ENCODE measurements at regions not wholly inside any gene's neighbourhood (a gene's known extent, or its start where the extent isn't known, plus 50 kb on each side); places are given as distances from the start of the nearest gene placed in this dataset.
A peak's percentile ranks its signal among the peaks of the same experiment; 100 is the strongest.
"Not testable (repeated sequence)": the region's sequence is repeated elsewhere in the genome, so short reads cannot be mapped to it uniquely, and the experiment has no call there.

DNA sequence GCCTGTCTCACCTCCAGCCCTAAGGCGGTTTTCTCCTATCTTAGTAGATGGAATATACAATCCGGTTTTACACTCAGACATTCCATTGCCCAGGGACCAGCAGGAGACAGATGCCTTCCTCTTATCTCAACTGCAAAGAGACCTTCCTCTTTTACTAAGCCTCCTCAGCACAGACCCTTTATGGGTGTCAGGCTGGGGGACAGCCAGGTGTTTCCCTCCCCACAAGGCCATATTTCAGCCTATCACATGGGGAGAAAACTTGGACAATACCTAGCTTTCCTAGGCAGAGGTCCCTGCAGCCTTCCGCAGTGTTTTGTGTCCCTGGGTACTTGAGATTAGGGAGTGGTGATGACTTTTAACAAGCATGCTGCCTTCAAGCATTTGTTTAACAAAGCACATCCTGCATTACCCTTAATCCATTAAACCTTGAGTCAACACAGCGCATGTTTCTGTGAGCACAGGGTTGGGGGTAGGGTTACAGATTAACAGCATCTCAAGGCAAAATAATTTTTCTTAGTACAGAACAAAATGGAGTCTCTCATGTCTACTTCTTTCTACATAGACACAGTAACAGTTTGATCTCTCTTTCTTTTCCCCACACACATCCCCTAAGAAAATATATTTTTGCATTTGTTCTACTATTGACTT lies 876.2 kb downstream of the ANKRD7 start:
- not testable (repeated sequence) for DNase-seq (ENCODE audit: low read depth)

DNA sequence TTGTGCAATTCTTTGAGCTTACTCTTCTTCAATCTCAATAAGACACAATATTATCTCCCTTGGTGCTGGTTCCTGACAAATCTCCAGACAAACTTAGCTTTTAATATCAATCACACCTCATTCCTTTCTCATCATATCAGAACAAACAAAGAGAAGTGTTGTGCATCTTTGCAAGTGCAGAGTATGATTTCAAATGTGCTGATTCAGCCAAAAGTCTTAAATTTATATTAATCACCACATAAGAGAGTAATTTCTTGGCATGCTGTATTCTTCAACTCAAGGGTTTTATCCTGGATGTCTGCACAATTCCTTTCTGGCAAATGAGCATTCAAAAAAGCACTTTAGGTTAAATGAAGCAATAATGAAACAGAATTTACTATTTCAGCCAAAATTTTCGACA lies 877.8 kb downstream of the ANKRD7 start:
- DNase-seq (ENCODE audit: low read depth): no peak

DNA sequence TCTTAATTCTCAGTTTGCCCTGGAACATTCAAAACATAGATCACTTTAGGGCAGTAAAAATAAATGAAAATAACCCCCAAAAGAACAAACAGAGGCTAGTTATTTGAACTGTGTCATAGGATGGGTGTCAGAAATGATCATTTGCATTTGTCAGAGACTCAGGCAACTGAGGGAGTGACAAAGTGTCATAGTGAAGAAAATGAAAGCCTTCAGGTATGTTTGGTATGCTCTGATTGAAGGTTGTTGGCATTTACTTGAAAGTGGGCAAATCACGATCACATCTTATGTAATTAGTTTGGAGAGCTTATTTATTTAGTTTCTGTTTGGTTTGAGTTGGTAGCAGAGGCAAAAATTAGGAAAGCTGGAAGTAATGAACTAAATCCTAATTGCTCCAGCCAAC lies 880.9 kb downstream of the ANKRD7 start:
- no peak for DNase-seq (ENCODE audit: low read depth)

DNA sequence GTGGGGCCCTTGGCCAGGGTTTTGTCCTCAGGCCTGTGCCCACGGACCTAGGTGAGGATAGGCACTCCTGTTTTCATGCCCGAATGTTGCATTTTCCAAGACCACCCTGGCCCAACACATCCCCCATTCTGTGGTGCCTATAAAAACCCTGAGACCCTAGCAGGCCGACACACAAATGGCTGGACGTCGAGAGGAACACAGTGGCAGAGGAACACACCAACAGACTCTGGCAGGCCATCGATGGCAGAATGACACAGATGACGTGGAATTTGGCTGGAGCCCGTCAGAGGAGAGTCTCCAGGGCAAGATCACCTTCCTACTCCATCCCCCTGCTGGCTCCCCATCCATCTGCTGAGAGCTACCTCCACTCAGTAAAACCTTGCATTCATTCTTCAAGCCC lies 898.8 kb downstream of the ANKRD7 start:
- DNase-seq (ENCODE audit: low read depth): no peak

DNA sequence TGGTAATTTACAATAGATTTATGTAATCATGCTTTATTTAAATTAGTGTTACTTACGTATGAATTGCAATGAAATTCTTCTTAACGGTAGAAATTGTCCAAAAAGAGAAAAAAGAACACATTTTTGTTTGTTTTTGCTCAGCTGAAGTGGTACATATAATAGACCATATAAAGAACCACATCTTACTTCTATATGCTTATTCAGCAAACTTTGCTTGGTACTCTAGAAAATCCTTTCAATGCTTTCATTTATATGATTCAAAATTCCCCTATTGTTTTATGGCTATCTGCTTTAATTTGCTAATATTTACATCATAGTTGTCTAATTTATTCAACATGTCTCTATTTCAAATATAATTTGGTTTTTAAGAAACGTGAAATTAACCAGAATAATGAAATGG lies 903.2 kb downstream of the ANKRD7 start:
- no peak for DNase-seq (ENCODE audit: low read depth)

DNA sequence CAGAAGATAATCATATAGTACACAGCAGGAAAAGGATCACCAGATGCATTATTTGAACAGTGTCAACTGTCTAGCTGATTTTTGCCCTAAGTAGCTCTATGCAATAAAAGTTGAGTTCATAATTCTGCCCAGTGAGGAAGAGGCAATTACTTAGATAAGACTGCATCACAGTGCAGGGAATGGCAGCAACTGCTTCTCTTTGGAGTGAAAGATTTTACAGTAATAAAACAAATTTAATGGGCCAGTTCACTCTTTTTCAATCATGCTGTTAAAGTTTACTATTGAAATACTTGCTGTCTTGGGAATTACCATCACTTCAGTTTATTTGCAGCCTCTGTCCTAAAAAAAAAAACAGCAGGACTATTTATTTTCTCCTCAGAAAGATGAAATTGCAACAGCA lies 907.9 kb downstream of the ANKRD7 start:
- DNase-seq (ENCODE audit: low read depth): no peak

DNA sequence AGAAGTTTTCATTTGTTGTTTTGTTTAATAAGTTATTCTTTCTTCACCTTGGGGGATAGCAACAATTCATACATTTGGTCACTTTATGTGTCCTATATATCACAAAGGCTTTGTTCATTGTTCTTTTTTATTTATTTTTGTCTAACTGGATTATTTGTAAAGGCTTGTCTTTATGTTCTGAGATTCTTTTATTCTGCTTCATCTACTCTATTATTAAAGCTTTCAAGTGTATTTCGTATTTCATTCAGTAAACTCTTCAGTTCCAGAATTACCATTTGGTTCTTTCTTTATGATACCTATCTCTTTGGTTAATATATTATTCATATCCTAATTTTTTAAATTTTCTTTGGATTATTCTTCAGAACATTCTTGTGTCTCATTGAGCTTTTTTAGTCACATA lies 942.9 kb downstream of the ANKRD7 start:
- DNase-seq (ENCODE audit: low read depth): no peak

DNA sequence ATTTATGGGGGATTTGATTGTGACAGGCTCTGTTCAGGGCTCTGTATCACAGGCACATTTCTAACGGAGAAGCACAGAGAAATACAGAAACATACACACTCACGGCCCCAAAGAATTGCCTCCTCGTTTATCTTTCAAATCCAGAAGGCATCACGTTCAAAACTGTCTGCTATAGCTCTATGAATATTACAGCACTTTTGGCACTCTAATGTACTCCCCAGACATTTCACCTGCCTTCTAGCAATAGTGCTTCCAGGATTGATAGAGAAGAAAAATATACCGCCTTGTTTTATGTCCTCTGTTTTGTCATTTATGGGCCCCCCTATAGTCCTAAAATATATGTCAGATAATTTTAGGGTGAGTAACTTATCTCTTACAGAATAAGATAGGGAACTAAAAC lies 947.5 kb downstream of the ANKRD7 start:
- no peak for DNase-seq (ENCODE audit: low read depth)

DNA sequence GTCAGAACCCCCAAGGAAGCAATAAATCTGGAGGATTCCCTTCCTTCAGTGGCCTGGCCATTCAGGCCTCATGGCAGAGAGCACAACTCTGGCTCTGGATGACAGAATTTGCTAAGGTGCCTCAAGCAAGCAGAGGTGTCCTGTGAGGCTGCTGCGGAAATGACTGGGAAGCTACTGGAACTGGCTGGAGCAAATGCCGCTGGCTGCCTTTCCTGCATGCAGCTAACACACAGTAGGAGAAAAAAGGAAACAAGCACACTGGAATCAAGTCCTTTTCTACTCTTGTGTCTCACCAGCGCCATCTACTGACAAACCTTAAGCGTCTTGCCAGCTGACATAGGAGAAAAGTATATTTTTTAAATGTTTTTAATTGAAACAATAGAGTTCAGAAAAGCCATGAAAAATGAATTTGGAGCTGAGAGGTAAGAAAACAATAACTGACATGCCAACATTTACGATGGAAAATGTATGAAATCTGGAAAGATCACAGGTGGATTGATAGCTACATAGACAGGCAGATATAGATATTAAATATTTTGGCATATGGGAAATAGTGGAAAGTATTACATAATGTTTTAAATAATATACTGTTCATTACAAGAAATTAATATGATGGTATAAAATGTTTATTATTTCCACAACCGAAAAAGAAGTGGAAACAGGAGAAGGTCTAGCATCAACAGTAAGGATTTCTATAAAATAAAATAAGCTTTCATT lies 951.6 kb downstream of the ANKRD7 start:
- DNase-seq (ENCODE audit: low read depth): peak; percentile 45

DNA sequence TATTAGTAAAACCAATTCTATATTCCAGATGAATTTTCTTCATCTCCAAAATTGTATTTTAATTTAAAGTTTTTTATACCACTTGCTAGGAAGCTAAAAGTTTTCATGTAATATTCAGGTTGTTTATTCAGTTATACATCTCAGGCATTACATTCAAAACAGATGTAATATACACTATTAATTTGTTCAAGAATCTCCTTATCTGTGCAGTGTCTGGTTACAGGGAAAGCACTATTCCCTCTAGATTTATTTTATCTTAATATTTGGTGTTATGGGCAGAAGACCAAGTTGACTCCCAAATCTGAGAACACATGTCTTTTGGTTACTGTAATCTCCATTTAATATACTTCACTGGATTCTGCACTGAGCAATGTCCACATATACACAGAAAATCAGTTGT lies 953.4 kb downstream of the ANKRD7 start:
- DNase-seq (ENCODE audit: low read depth): no peak

DNA sequence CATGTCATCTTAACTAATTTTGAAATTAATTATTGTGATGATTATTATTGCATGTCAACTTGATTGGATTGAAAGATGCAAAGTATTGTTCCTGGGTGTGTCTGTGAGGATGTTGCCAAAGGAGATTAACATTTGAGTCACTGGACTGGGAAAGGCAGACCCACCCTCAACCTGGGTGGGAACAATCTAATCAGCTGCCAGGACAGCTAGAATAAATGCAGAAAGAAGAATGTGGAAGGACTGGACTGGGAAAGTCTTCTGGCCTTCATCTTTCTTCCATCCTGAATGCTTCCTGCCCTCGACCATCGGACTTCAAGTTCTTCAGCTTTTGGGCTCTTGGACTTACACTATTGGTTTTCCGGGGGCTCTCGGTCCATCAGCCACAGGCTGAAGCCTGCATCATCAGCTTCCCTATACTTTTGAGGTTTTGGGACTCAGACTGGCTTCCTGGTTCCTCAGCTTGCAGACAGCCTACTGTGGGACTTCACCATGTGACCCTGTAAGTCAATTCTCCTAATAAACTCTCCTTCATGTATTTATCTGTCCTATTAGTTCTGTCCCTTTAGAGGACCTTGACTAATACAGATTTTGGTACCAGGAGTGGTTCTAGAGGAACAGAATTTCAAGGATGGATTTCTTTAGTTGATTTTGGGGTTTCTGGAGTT lies 959.8 kb downstream of the ANKRD7 start:
- no peak for DNase-seq (ENCODE audit: low read depth)

DNA sequence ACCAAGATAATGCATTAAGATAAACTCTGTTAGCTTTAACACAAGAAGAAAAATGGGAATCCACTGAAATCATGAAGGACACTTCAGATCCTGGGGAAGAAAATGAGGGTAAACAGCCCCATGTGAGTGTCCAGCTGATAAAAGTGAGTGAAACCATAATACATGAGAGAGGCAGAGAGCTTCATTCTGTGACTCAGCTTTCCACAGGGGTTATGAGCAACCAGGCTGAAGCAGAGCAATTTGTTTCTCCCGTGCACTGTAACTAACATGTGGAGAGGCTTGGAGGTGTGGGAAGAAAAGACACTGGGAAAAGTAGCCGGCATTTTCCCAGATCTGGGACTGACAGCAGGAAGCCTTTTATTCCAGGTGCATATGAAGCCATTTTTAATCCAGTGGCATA lies 971.7 kb downstream of the ANKRD7 start:
- DNase-seq (ENCODE audit: low read depth): no peak

DNA sequence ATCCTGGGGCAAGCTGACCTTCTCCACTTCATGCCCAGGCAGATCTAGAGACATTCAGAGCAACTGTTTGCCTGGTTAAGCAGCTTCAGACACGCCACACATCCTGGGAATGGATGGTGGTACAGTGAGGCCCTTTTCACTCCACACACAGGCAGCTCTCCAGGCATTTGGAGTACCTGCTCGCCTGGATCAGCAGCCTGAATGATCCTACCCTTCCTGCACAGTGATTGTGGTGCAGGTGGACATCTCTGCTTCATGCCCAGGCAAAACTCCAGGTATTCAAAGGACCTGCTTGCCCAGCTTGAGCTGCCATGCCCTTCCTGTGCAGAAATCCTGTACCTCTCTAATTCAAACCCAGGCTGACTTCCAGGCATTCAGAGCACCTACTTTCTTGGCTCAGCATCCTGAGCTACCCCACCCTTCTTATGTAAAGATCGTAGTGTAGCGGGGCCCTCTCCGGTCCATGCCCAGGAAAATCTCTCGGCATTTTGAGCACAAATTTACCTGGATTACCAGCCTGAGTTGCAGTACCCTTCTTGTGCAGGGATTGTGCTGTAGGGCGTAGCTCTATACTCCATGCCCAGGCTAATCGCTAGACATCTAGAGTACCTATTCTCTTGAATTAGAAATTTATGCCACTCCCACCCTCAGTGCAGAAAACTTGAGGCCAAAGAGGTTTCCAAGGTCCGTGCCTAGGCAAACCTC lies 972.8 kb downstream of the ANKRD7 start:
- DNase-seq (ENCODE audit: low read depth): no peak

DNA sequence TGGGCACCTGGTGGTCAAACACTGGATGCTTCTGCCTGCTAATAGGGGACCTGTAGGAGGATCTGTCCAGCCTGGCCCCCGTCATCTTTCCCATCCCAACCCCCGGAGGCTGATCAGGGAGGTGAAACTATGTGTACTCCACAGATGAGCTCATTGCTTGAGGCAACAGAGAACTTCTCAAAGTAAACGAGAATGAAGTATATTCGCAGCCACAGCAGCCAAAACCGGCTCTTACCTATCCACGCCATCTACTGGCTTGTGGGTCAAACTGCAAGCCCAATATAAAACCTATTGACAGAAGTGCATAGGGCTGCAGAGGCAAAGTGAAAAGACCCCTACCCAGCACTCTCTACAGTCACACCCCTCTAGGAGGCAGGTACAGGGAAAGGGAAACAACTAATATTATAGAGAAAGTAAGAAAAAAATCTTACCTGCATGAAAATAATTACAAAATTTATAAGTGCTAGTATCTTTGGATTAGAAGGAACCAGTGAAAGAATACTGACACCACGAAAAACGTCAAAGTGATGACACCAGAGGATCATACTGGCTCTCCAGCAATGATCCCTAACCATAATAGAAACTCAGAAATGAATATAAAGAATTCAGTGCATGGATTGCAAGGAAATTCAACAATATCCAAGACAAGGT lies 973.5 kb downstream of the ANKRD7 start:
- DNase-seq (ENCODE audit: low read depth): peak; percentile 11

DNA sequence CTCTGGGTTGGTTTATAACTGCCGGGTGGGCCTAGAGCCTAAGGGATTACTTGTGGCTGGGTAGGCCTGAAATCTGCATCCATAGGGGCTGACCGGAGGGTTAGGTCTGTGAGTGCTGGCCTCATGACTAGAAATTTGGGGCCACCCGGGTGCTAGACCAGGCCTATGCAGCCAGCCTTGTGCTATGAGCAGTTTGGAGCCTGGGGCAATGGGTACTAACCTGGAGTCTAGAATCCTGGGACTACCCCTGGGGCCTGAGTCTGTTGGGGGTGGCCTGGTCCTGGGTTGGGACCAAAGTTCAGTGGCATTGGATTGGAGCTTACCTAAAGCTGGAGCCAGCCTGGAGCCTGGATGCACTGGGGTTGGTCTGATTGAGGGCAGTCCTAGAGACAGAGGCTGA lies 995.2 kb downstream of the ANKRD7 start:
- DNase-seq (ENCODE audit: low read depth): no peak

DNA sequence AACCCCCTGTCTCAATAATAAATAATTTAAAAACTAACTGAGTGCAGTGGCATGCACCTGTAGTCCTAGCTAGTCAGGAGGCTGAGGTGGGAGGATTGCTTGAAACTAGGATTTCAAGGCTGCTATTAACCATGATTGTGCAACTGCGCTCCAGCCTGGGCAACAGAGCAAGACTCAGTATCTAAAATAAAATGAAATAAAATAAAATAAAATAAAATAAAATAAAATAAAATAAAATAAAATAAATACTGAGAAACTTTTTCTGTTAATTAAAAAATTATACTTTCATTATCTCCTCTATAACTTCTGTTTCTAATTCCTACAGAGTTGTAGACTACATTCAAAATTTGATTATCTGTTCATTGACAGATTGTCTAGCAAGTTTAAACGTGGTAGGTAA lies 999.4 kb downstream of the ANKRD7 start:
- no peak for DNase-seq (ENCODE audit: low read depth)

DNA sequence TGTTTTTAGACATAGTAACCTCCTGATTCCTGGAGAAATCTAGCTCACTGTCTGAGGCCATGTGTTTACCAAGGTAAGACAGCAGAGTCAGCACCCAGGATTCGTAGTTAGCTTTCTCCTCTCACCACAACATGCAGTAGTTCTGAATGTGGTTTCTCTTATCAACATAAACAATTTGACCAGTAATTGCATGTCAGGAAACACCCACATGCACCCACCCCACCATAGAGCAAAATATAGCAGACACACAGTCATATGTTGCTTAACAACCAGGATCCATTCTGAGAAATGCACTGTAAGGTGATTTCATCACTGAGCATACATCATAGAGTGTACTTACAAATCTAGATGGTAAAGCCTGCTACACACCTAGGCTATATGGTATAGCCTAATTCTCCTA lies 1004.0 kb downstream of the ANKRD7 start:
- no peak for DNase-seq (ENCODE audit: low read depth)

DNA sequence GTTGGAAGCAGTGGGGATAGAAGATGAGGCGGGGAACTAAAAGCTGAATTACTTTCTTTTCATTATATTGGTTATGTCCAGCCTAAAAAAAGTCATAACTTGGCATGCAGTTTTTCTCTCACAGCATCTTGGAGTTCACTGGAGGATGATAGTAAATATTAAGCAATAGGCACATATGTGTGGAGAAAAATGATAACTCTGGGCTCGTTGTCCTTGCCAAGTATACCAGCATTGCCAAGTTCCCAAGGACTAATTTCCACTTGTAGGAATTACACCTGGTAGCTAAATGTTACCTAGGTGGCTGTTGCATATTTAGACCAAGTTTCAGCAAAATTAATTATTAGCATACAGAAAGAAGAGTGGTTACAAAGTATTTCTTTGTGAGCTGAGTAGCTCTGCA lies 1007.6 kb downstream of the ANKRD7 start:
- DNase-seq (ENCODE audit: low read depth): no peak

DNA sequence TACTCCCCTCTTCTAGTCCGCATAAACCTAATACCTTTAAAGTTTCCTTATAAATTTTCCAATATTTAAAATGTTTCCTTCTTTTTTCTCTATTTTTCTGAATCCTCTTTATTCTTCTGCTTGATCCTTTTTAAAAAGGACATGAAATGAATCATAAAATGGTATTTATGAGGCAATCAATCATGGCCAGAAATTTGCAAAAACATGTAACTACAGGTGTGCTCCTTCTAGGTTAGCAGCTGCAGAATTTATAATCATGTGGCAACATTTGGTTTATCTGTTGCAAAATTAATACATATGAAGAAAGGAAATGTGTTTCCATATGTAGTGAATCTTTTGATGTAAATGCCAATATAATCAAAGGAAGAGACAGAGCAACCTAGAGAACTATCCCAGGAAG lies 1008.5 kb downstream of the ANKRD7 start:
- DNase-seq (ENCODE audit: low read depth): no peak

DNA sequence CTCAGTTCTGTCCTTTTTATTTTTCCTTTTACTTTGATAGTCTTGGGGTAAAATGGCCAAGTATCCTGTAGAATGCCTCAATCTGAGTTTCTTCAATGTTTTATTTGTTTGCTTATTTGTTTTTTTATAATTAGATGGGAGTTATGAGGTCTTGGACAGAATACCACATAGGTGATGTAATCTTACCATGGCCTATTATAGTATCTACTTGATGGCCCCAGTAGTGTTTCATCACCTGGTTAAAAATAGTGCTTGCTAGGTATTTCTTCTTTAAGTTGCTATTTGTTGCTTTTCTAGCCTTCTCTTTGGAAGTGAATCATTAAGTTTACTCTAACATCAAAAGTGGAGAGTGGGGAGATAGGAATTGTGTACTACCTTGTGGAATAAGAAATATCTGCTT lies 1020.0 kb upstream of the KCND2 start:
- DNase-seq (ENCODE audit: low read depth): no peak

DNA sequence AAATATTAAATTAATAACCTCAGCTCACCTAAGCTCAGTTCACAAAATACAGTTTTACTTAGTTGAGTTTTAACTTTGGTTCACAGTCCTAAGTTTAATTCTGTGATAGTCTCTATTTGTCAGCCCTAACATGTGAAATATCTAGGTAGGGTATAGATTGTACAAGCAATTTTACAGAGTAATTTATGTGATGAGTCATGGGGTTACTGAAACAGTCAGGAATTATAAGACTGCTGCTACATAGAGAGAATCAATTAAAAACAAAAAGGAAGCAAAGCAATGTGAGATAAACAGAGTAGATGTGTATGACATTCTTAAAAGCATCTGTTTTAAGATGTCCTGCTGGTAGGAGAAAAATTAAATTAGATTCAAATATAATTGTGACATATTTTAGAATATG lies 1018.2 kb upstream of the KCND2 start:
- DNase-seq (ENCODE audit: low read depth): no peak

DNA sequence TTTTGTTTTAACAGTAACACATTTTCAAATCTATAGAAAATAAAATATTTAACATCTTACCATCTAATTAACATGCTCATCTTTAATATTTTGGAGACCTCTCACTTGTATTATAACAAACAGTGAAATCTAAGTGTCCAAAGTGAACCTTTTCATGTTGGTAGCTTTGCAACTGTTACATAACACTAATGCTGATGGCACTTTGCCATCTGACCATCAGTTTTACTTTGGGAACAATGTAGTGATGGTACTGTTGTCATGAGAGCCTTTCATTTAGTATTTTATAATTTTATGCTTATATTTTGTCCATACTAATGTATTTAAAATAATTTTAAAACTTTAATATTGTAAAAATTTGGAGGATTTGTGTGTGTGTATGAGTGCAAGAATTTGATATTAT lies 1017.0 kb upstream of the KCND2 start:
- no peak for DNase-seq (ENCODE audit: low read depth)
